Central memory CD4-positive, alpha-beta T cell (primary cell): ENCODE measurements at regions not wholly inside any gene's neighbourhood (a gene's known extent, or its start where the extent isn't known, plus 50 kb on each side); places are given as distances from the start of the nearest gene placed in this dataset.

Experiments
- DNase-seq: peaks from one replicate; pipeline ENCODE4 v3.0.0; 2022

GRCh38 chr2:100192300-100192699 is 49.9 kb upstream of the AFF3 start:
- DNase-seq = no peak
